ENCODE measurements at regions not wholly inside any gene's neighbourhood (a gene's known extent, or its start where the extent isn't known, plus 50 kb on each side); places are given as distances from the start of the nearest gene placed in this dataset.

- TF ChIP-seq CTCF (IDR thresholded peaks at IDR 0.05 in 2 of 3, conservative IDR thresholded peaks at IDR 0.05 in 1 of 3; ENCODE audit: insufficient read depth in 2 of 3, low read depth in 1 of 3, low read length in 3 of 3) (no peak), ILF3 (IDR thresholded peaks at IDR 0.05; ENCODE audit: borderline replicate concordance) (no peak)
- TF ChIP-seq, protein P1, sequence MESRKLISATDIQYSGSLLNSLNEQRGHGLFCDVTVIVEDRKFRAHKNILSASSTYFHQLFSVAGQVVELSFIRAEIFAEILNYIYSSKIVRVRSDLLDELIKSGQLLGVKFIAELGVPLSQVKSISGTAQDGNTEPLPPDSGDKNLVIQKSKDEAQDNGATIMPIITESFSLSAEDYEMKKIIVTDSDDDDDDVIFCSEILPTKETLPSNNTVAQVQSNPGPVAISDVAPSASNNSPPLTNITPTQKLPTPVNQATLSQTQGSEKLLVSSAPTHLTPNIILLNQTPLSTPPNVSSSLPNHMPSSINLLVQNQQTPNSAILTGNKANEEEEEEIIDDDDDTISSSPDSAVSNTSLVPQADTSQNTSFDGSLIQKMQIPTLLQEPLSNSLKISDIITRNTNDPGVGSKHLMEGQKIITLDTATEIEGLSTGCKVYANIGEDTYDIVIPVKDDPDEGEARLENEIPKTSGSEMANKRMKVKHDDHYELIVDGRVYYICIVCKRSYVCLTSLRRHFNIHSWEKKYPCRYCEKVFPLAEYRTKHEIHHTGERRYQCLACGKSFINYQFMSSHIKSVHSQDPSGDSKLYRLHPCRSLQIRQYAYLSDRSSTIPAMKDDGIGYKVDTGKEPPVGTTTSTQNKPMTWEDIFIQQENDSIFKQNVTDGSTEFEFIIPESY (CRISPR knock-in tag; IDR thresholded peaks at IDR 0.05) = no peak
These were observed 712.1 kb downstream of the KCTD16 start for GRCh38 chr5:144882739-144883283.

All from K562 (cell line).